ENCODE measurements at regions not wholly inside any gene's neighbourhood (a gene's known extent, or its start where the extent isn't known, plus 50 kb on each side); places are given as distances from the start of the nearest gene placed in this dataset.

- no peaks in the 10 kb centered on the region for H3K4me1 ChIP-seq (ENCODE audit: insufficient read depth, low read length, severe bottlenecking)
- no peak for TF ChIP-seq CTCF (IDR thresholded peaks at IDR 0.05; ENCODE audit: low read length)
- no peak for TF ChIP-seq EZH2 (IDR thresholded peaks at IDR 0.05; ENCODE audit: borderline replicate concordance, low read length)
- no peaks in the 10 kb centered on the region for H3K9me2 ChIP-seq (ENCODE audit: low read depth, low read length)
Observed at GRCh38 chr13:79126706-79127105, 279.3 kb downstream of the RBM26 start.

GRCh38 chr13:79124183-79124582 is 281.9 kb downstream of the RBM26 start:
- Histone ChIP-seq H3K27me3 (ENCODE audit: insufficient read depth, low read length) (no peaks in the 10 kb centered on the region), H3K79me2 (ENCODE audit: insufficient read depth, low read length) (no peaks in the 10 kb centered on the region), H3K36me3 (ENCODE audit: insufficient read depth, low read length) (no peaks in the 10 kb centered on the region), H3K9me2 (ENCODE audit: low read depth, low read length) (no peaks in the 10 kb centered on the region), H2AFZ (ENCODE audit: low read length) (no peak overlapping the region), H4K20me1 (ENCODE audit: insufficient read depth, low read length) (no peaks in the 10 kb centered on the region), H3F3A (ENCODE audit: insufficient read depth, low read length) (no peaks in the 10 kb centered on the region), H3K27ac (ENCODE audit: low read depth, low read length, poor library complexity, severe bottlenecking) (no peak overlapping the region), H3K4me1 (ENCODE audit: insufficient read depth, low read length, severe bottlenecking) (no peaks in the 10 kb centered on the region), H3K9me3 (ENCODE audit: low read length) (no peaks in the 10 kb centered on the region), H3K4me2 (ENCODE audit: low read length) (no peak overlapping the region), H3K4me3 (ENCODE audit: low read depth, low read length, poor library complexity, severe bottlenecking) (no peak overlapping the region), H3K9ac (ENCODE audit: low read length) (no peak overlapping the region)
- TF ChIP-seq EZH2 (IDR thresholded peaks at IDR 0.05; ENCODE audit: borderline replicate concordance, low read length) = no peak
- no peak for TF ChIP-seq CTCF (IDR thresholded peaks at IDR 0.05; ENCODE audit: low read length)

More at GRCh38 chr13:79126706-79127105, 279.3 kb downstream of the RBM26 start:
- Histone ChIP-seq H3K27ac (ENCODE audit: low read depth, low read length, poor library complexity, severe bottlenecking) (no peak overlapping the region), H3K36me3 (ENCODE audit: insufficient read depth, low read length) (no peaks in the 10 kb centered on the region), H3K9ac (ENCODE audit: low read length) (no peak overlapping the region), H2AFZ (ENCODE audit: low read length) (no peak overlapping the region), H3K27me3 (ENCODE audit: insufficient read depth, low read length) (no peaks in the 10 kb centered on the region), H3F3A (ENCODE audit: insufficient read depth, low read length) (no peaks in the 10 kb centered on the region), H3K4me3 (ENCODE audit: low read depth, low read length, poor library complexity, severe bottlenecking) (no peak overlapping the region), H3K4me2 (ENCODE audit: low read length) (no peak overlapping the region), H3K9me3 (ENCODE audit: low read length) (no peaks in the 10 kb centered on the region), H3K79me2 (ENCODE audit: insufficient read depth, low read length) (no peaks in the 10 kb centered on the region), H4K20me1 (ENCODE audit: insufficient read depth, low read length) (no peaks in the 10 kb centered on the region)

GRCh38 chr13:79121286-79121685 is 284.8 kb downstream of the RBM26 start:
- no peaks in the 10 kb centered on the region for H3F3A ChIP-seq (ENCODE audit: insufficient read depth, low read length)
- H3K27ac ChIP-seq (ENCODE audit: low read depth, low read length, poor library complexity, severe bottlenecking) = no peak overlapping the region
- no peaks in the 10 kb centered on the region for H3K36me3 ChIP-seq (ENCODE audit: insufficient read depth, low read length)
- TF ChIP-seq CTCF (IDR thresholded peaks at IDR 0.05; ENCODE audit: low read length) (no peak), EZH2 (IDR thresholded peaks at IDR 0.05; ENCODE audit: borderline replicate concordance, low read length) (no peak)
- no peaks in the 10 kb centered on the region for H3K27me3 ChIP-seq (ENCODE audit: insufficient read depth, low read length)
- H3K4me2 ChIP-seq (ENCODE audit: low read length) = no peak overlapping the region
- H3K9me2 ChIP-seq (ENCODE audit: low read depth, low read length) = no peaks in the 10 kb centered on the region
- H3K4me3 ChIP-seq (ENCODE audit: low read depth, low read length, poor library complexity, severe bottlenecking) = no peak overlapping the region
- H2AFZ ChIP-seq (ENCODE audit: low read length) = no peak overlapping the region
- no peaks in the 10 kb centered on the region for H3K9me3 ChIP-seq (ENCODE audit: low read length)
- no peaks in the 10 kb centered on the region for H4K20me1 ChIP-seq (ENCODE audit: insufficient read depth, low read length)
- no peaks in the 10 kb centered on the region for H3K79me2 ChIP-seq (ENCODE audit: insufficient read depth, low read length)
- no peaks in the 10 kb centered on the region for H3K4me1 ChIP-seq (ENCODE audit: insufficient read depth, low read length, severe bottlenecking)
- H3K9ac ChIP-seq (ENCODE audit: low read length) = no peak overlapping the region
